ENCODE measurements at regions not wholly inside any gene's neighbourhood (a gene's known extent, or its start where the extent isn't known, plus 50 kb on each side); places are given as distances from the start of the nearest gene placed in this dataset.

DNA sequence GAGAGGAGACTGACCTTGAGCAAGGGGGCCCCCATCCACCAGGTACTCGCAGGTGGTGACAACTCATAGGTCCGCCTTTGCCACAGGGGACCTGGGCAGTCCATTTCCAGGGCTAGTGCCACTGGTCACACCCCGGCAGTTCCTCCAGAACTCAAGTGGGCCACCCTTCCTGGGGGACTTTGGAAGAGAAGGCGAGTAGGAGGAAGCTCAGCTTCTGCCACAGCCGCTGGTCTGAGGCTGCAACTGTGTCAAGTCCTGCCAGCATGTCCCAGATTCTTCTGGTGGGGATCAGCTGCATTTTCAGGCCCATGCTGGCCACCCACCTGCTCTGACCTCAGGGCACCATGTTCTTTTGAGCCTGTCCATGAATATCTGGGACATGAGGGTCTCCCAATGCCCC lies 423.9 kb upstream of the MYT1L start:
- DNase-seq = no peak

- DNase-seq = no peak
Observed at GRCh38 chr2:2751715-2752315, 420.7 kb upstream of the MYT1L start.

- DNase-seq = no peak
Observed at GRCh38 chr2:2750867-2751714, 420.0 kb upstream of the MYT1L start.

DNA sequence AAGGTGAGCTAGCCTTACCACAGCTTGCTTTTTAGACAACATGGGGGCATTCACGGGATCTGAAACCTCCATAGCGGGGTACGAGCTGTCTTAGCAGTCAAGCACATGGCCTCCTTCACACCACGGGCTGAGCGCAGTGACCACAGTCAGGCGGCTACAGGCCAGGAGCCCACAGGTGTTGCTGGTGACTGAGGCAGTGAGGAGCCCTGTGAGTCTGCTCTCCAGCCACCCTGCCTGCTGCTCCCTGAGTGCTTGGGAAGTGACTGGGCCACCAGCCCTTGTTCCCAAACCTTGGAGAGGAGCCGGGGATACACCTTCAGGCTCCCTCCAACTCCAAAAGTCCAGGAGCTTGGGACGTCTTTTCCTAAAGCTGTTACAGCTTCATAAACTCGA lies 418.1 kb upstream of the MYT1L start:
- DNase-seq = no peak

GRCh38 chr2:2748399-2749205 lies 417.5 kb upstream of the MYT1L start:
- DNase-seq = no peak

- DNase-seq = no peak
Observed at GRCh38 chr2:2747797-2748301, 416.8 kb upstream of the MYT1L start.

GRCh38 chr2:2746731-2747130 lies 415.7 kb upstream of the MYT1L start:
- DNase-seq = no peak

GRCh38 chr2:2744958-2745715 lies 414.1 kb upstream of the MYT1L start:
- no peak for DNase-seq

GRCh38 chr2:2744107-2744506 lies 413.0 kb upstream of the MYT1L start:
- DNase-seq = no peak

- DNase-seq = no peak
Observed at GRCh38 chr2:2743164-2743571, 412.1 kb upstream of the MYT1L start.

DNA sequence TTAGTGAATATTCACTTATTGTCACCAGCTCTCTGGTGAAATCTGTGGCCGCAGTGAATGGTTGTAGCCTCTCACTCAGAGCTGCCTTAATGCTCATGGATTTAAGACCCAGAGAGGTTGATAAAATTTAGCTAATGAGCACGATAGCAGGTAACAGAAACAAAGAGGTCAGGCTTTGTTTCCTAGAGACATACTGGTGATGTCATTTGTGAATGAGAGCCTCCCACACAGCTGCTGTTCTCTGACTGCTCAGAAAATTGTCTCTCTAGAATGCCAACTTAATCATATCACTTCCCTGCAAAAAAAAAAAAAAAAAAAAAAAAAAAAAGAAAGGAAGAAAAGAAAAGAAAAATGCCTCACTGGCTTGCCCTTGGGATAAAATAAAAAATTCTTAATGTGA lies 411.7 kb upstream of the MYT1L start:
- DNase-seq = no peak

GRCh38 chr2:2740238-2740775 lies 409.2 kb upstream of the MYT1L start:
- no peak for DNase-seq

- no peak for DNase-seq
Observed at GRCh38 chr2:2739231-2739795, 408.2 kb upstream of the MYT1L start.

GRCh38 chr2:2738684-2739083 lies 407.6 kb upstream of the MYT1L start:
- no peak for DNase-seq

DNA sequence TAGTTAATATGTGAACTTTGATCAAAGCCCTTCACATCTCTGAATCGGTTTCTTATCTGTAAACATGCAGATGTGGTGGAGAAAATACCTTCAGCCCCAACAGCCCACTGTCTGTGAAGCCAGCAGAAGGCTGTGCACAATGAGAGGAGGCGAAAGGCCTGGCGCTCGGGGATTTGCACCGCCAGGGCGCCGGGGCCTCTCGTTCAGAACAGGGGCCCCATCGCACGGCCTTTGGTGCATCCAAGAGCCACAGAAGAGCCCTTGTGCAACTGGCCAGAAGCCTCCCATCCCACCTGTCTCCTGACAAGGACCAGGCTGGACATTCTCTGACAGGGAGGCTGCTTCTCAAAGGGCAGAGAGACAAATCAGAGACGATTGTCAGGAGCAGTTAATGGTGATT lies 407.2 kb upstream of the MYT1L start:
- DNase-seq = no peak

- no peak for DNase-seq
Observed at GRCh38 chr2:2735041-2735440, 404.0 kb upstream of the MYT1L start.

- no peak for DNase-seq
Observed at GRCh38 chr2:2734308-2734707, 403.2 kb upstream of the MYT1L start.

GRCh38 chr2:2733818-2734217 lies 402.7 kb upstream of the MYT1L start:
- no peak for DNase-seq

DNA sequence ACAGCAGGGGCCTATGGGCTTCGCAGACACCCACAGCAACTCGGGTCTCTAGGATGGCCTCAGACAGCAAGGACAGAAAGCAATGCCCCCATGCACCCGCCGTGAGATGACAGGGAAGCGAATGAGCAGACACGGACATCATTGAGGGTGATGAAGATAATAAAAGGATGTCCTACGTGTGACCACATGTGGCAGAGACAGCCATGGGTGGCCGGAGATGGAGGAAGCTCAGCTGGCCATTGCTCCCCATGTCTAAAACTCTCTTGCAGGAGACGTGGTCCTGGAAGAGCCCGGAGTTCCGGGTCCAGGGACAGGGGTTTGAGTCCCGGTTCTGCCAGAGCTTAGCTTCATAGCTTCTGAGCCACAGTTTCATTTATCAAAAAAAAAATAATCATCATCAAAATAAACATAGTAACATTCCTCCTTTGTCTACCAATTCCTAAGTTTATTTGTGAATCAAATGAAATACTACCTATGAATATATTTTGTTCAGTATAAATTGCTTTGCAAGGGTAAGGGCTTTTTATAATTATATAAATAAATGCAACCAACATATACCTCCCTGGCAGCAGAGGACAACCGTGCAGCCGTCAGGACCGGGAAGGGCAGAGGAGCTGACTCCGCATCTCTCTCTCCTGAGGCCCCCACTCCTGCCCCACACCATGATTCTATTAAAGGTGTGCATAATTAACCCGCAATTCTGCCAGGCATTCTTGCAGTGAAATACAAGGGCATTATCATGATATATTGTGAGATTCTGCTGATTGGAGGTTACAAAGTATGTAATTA lies 401.4 kb upstream of the MYT1L start:
- DNase-seq = no peak

DNA sequence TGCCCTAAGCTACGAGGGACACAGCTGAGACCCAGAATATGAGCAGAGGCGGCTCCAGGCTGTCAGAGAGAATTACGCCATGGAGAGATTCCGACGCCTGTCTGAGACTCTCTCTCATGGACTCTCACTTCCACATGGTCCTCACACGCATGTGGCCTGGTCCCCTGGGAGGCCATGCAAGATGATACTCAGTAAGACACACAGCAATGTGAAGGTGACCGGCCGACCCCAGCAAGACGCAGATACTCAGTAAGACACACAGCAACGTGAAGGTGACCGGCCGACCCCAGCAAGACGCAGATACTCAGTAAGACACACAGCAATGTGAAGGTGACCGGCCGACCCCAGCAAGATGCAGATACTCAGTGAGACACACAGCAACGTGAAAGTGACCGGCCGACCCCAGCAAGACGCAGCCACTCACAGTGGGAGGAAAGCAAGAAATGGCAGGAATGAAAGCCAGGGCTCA lies 400.8 kb upstream of the MYT1L start:
- no peak for DNase-seq
